ENCODE measurements at regions not wholly inside any gene's neighbourhood (a gene's known extent, or its start where the extent isn't known, plus 50 kb on each side); places are given as distances from the start of the nearest gene placed in this dataset.

DNA sequence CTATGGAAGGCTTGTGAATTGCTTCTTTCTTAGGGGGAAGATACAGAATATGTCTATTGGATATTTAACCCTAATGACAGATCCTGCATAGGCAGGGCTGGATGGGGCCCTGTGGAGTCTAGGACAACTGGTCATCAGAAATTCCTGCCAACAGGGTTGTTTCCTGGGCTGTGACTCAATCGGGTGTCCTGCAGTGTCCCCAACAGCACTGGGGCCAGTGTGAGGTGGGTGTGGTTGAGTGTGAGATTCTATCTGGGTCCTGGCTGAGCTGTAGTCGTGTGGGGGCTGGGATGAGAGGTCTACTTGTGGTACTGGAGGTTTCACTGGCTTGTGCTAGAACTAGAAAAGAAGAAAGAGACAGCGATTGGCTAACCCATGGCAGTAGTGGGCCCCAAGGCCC, 87.3 kb upstream of the WDR1 start:
- TF ChIP-seq, protein P1, sequence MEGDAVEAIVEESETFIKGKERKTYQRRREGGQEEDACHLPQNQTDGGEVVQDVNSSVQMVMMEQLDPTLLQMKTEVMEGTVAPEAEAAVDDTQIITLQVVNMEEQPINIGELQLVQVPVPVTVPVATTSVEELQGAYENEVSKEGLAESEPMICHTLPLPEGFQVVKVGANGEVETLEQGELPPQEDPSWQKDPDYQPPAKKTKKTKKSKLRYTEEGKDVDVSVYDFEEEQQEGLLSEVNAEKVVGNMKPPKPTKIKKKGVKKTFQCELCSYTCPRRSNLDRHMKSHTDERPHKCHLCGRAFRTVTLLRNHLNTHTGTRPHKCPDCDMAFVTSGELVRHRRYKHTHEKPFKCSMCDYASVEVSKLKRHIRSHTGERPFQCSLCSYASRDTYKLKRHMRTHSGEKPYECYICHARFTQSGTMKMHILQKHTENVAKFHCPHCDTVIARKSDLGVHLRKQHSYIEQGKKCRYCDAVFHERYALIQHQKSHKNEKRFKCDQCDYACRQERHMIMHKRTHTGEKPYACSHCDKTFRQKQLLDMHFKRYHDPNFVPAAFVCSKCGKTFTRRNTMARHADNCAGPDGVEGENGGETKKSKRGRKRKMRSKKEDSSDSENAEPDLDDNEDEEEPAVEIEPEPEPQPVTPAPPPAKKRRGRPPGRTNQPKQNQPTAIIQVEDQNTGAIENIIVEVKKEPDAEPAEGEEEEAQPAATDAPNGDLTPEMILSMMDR (IDR thresholded peaks at IDR 0.05): no peak
- TF ChIP-seq EZH2 (IDR thresholded peaks at IDR 0.05; ENCODE audit: borderline replicate concordance, insufficient read depth, low read depth, low read length, poor library complexity, severe bottlenecking): no peak

Data from B cell (primary cell).